Umbilical cord (tissue), 1 donor: ENCODE measurements at regions not wholly inside any gene's neighbourhood (a gene's known extent, or its start where the extent isn't known, plus 50 kb on each side); places are given as distances from the start of the nearest gene placed in this dataset.
A peak's percentile ranks its signal among the peaks of the same experiment; 100 is the strongest.
"Not testable (repeated sequence)": the region's sequence is repeated elsewhere in the genome, so short reads cannot be mapped to it uniquely, and the experiment has no call there.

Source experiments
- DNase-seq: peaks from one replicate; pipeline ENCODE4 v3.0.0-alpha.2; 2015; ENCODE audit warnings: low spot score

DNA sequence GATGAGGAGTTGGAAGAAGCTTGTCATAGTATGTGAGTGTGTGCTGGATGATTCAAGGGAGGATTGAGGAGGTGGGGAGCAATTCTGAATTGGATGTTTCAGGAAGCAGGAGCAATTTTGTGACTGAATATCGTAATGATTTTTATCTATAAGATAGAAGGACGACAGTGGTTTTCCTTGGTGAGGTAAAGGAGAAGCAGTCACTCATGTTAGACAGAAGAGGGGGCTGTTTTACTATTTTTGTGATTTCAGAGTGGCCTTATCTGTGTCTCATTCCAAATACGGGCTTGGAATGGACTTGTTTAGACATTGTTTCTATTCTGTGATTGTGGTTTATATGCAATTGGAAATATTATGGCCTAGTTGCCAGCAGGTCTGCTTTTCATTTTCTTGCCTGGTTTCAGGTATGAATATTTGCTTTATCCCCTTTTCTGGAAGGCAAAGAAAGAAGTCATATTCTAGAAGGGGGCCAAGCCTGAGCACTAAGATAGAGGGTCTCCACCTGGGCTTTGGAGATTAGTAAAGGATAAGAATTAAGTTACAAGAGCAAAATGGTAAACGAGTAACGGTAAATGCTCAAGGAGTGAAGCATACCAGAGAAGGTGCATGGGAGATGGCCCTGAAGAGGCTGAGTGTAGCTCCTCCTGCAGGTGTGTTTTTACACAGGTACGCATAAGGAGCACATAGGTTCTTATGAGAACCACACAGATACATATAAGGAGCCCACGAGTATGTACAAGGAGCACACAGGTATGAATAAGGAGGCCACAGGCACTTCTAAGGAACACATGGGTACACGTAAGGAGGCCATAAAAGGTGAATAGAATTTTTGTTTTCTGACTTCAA is 124.6 kb upstream of the KCNAB1 start:
- peak; percentile 17 for DNase-seq

DNA sequence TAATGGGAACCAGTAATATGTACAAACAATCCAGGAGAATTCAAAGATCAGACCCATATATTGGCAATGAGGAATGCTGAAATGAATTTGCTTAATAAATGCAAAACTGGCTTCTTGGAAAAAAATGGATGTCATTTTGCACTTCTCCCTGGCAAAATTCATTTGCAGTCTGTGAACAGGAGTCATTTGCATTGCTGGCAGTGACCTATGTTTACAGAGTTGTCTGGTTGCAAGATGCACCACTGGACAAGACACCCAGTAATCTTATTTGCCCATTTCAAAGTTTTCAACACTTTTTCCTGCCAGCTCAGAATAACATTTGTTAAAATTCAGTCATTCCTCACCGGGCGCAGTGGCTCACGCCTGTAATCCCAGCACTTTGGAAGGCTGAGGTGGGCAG is 123.5 kb upstream of the KCNAB1 start:
- no peak for DNase-seq

DNA sequence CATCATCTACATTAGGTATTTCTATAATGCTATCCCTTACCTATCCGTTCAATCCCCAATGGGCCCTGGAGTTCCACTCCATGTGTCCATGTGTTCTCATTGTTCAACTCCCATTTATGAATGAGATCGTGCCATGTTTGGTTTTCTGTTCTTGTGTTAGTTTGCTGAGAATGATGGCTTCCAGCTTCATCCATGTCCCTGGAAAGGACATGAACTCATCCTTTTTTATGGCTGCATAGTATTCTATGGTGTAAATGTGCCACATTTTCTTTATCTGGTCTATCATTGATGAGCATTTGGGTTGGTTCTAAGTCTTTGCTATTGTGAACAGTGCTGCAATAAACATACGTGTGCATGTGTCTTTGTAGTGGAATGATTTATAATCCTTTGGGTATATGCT is 122.2 kb upstream of the KCNAB1 start:
- DNase-seq, result not testable (repeated sequence)

DNA sequence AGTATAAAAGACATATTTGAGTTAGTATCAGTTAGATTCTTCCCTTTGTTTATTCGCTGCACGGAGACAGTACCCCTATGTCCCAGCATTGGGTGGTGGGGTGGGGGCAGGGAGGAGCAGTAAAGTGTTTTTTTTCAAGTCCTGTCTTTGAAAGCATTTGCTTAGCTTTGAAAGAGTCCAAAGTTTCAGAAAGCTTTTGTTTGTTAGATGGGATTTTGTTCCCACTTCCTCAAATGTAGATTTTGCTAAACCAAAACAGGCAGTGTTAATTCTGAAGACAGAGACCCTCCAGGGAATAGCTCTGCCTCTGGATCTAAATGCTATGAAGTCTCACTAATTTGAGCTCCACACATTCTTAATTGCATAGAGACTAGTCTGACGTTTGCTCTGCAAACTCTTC is 114.6 kb upstream of the KCNAB1 start:
- no peak for DNase-seq

DNA sequence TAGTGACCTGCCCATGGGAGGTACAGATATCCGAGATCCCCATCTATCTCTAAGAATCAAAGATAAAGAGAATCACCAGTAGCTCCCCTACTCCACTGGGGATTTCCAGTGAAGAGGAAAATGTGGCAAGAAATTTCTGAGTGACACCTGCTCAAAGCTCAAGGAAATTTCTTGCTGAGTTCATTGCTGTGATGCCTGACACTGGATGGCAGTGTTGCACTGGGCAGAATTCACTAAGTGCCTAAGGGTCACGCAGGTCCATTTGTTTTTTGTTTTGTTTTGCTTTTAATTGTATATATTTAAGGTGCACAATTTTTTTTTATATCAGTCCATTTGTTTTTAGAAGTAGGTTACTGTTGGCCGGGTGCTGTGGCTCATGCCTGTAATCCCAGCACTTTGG is 109.5 kb upstream of the KCNAB1 start:
- DNase-seq, result peak; percentile 32

DNA sequence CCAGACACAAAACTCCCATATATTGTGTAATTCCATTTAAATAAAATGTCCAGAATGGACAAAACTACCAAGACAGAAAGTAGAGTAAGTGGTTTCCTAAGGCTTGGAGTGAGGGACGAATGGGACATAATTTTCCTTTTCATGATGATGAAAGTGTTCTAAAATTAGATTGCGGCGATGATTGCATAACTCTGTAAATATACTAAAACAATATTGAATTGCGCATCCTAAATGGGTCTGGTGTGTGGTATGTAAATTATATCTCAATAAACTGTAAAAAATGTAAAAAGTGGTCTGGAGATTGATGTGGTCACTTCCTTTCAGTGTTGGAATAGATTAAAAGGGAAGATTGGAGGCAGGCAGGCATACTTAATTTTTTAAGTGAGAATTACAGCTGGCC is 105.9 kb upstream of the KCNAB1 start:
- no peak for DNase-seq

DNA sequence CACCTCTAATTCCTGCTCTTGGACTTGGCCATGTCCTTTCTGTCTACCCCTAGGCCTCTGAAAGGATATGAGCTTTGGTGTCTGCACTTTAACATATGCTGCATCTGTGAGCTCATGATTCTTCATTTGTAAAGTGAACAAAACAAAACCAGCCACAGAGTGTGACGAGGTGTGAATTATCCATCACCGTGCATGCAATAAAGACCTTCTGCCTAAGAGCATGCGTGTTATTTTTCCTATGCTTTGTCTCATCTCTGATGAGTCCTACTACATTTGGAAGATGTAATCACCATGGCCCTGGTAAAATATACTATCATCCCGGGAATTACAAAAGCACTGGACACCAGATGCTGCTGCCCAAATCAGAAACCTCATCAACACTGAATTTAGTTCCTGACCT is 103.5 kb upstream of the KCNAB1 start:
- peak; percentile 10 for DNase-seq

DNA sequence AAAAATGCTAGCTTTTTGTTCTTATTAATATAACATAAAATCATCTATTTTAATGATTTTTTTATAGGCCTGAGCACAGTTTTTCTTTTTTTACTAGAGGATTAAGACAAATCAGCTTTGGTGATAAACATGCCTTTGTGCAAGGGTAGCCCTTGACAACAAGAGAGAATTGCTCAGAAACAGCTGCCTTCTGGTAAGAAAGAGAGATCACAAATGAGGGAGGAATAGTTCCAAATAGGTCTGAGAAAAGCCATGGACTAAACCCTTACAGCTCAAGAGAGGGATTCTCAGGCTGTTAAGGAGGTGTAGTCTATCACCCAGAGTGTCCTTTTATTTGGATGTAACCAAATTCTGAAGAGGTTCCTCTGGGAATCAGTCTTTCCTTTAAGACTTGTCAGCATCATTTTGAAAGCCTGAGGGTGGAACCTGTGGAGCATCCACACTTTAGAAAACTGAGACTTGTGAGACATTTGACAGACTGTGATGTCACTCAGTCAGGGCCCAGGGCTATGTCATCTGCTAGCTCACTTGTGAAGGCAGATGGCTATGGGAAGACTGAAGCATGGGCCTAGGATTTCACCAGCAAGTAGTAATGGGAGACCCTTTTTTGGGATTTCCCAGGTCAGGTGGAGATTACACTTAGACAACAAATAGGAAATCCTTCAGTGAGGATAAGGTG is 102.9 kb upstream of the KCNAB1 start:
- DNase-seq, result peak; percentile 64

DNA sequence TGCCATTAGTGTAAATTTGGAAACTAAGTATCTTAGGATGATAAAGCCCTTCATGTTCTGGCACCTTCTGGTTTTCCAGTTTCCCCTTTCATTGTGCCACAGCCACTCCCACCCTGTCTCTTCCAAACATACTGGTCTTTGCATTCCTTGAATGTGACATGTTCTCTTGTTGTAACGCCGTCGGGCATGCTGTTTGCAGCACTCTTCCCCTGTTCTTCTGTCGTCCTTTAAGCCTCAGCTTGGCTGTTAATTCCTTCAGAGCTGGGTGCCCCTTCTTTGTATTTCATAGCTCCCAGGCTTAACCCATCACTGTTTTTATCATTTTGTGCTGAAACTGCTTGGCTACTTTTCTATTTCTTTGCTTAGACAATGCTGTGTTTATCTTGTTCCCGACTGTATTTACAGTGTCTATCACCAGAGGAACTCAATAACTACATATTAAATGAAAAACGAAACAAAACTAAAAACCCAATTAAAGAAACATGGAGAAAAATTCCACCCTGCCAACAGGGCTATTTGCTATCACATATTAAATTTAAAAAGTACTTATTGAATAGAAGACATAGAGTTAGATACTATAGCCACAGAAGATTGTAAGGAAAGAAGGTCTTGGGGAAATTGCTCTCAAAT is 95.4 kb upstream of the KCNAB1 start:
- peak; percentile 35 for DNase-seq

DNA sequence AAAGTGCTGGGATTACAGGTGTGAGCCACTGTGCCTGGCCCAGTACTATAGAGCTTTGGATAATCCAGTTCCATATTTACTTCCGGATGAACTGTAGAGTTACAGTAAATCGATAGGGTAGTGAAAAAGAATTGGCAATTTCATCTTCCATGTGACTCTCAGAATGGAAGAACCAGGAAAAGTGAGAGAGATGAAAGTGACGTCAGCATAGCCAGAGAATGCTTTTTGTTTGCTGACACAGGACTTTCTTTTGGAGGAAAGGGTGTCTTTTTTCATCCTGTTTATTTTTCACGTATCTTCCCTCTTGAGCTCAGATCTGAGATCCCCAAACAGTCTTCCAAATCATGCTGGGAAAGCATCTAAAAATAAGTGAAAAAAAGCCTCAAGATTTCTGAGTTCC is 91.2 kb upstream of the KCNAB1 start:
- DNase-seq, result no peak

DNA sequence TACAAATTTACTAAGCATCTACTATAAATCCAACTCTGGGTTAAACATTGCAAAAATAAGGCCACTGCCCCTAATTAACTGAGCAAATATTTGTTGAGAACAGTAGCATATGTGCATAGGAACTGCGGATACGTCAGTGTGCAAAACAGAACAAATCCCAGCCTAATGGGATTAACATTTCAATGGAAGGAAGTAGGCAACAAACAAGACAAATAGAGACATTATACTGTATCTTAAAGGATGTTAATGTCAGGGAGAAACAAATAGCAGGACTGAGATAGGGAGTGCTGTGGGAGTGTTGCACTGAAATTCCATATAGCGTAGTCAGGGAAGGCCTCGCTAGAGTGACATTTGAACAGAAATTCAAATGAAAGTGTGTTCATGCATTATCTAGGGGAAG is 89.7 kb upstream of the KCNAB1 start:
- DNase-seq, result no peak

DNA sequence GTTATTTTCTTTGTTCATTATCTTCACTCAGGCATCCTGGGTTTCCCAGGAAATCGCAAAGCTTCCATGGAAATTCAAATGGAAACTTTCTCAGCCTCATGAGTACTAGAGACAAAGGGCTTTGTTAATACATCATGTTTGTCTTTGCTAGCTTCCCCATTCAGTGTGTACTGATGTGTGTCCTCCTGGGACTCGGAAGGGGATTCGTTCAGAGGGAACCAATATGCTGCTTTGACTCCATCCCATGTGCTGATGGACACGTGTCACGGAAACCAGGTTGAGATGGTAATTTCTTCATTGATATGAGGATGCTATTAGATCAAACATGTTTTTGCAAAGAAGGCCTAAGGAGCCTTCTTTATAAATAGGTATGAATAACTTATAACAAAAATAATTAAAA is 87.0 kb upstream of the KCNAB1 start:
- DNase-seq, result no peak

DNA sequence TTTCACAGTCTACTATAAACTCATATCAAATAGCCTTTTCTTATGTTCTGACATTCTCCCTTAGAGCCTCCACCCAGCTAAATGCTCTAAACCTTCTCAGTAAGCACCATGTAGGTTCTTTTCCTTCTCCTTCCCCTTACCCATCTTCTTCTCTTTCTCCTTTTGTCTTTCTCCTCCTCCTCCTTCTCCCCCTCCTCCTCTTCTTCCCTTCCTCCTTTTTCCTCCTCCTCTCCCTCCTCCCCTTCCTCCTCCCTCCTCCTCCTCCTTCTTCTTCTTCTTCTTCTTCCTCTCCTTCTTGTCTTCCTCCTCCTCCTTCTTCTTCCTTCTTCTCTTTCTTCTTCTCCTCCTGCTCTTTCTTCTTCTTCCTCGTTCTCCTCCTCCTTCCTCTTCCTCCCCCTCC is 85.2 kb upstream of the KCNAB1 start:
- DNase-seq, result no peak

DNA sequence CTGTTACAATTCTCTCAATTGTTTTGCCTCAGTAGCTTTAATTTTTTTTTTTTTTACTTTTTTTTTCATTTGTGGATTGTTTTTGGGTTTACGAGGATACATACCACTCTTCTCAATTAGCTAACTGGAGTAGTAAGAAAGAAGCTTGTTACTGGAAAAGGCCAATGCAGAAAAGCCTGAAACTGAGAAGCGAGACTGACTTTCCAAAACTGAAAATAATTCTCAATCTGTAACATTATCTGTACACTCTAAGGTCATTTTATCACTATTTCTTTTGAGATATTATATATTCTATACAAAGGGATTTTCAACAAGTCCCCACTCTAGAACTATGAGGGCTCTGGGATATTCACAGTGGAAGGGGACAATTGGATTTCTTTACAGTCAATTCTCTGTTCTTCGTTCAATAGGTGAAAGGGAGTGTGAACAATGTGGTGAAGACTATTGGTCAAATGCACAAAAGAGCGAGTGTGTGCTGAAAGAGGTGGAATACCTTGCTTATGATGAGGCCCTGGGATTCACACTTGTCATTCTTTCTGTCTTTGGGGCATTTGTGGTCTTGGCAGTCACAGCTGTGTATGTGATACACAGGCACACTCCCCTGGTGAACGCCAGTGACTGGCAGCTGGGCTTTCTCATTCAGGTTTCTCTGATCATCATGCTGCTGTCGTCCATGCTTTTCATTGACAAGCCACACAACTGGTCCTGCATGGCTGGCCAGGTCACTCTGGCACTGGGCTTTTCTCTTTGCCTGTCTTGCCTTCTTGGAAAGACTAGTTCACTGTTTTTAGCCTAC is 83.9 kb upstream of the KCNAB1 start:
- no peak for DNase-seq

DNA sequence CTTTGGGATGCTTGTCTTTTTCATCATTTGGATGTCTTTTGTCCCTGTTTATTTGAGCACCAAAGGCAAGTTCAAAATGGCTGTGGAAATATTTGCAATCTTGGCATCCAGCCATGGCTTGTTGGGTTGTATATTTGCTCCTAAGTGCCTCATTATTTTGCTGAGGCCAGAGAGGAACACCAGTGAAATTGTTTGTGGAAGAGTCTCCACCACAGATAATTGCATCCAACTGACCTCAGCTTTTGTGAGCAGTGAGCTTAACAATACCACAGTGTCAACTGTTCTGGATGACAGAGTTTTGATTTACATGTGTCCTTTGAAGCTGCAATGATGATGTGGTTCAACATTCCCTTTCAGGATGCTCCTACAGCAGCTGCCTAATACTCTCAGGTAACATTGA is 83.0 kb upstream of the KCNAB1 start:
- no peak for DNase-seq

DNA sequence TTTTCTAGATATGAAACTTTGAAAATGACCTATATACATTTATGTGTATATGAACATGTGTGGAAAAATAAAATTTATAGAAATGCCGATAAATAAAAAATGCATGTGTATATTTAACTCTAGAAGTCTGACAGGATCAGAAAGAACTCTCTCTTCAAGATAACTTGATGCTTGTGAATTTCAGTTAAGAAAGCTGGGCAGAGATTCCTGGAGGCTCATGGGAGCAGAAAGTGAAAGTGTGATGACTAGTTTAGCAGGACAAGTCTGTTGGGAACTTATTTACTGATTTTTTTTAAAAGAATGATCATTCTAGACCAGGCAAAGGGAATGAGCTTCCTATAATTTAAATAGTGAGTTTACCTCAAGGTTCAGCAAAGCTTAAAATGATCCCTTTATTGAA is 81.5 kb upstream of the KCNAB1 start:
- DNase-seq, result no peak

DNA sequence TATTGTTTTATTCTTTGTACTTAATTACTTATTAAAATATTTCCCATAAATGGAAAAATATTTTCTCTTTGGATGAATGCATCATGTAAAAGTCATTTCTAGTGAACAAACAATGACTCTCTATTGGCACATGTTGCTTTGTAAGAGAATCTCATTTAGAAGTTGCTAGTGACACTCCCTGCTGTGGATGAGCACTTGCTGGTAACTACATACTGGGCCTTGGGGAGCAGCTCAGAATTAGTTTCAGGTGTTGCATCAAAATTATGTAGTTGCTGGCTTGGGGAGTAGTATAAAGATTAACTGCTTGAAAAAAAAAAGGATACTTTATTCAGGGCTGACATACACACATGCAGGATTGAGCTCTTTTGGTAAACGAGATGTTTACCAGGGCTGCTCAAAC is 80.3 kb upstream of the KCNAB1 start:
- no peak for DNase-seq

DNA sequence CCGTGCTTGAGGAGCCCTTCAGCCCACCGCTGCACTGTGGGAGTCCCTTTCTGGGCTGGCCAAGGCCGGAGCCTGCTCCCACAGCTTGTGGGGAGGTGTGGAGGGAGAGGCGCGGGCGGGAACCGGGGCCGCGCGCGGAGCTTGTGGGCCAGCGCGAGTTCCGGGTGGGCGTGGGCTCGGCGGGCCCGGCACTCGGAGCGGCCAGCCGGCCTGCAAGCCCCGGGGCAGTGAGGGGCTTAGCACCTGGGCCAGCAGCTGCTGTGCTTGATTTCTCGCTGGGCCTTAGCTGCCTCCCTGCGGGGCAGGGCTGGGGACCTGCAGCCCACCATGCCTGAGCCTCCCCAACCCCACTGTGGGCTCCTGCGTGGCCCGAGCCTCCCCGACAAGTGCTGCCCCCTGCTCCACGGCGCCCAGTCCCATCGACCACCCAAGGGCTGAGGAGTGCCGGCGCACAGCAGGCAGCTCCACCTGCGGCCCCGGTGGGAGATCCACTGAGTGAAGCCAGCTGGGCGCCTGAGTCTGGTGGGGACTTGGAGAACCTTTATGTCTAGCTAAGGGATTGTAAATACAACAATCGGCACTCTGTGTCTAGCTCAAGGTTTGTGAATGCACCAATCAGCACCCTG is 79.0 kb upstream of the KCNAB1 start:
- DNase-seq, result not testable (repeated sequence)

DNA sequence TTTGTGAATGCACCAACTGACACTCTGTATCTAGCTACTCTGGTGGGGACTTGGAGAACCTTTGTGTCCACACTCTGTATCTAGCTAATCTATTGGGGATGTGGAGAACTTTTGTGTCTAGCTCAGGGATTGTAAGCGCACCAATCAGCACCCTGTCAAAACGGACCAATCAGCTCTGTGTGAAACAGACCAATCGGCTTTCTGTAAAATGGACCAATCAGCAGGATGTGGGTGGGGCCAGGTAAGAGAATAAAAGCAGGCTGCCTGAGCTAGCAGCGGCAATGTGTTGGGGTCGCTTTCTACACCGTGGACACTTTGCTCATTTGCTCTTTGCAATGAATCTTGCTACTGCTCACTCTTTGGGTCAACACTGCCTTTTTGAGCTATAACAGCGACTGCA is 78.5 kb upstream of the KCNAB1 start:
- not testable (repeated sequence) for DNase-seq

DNA sequence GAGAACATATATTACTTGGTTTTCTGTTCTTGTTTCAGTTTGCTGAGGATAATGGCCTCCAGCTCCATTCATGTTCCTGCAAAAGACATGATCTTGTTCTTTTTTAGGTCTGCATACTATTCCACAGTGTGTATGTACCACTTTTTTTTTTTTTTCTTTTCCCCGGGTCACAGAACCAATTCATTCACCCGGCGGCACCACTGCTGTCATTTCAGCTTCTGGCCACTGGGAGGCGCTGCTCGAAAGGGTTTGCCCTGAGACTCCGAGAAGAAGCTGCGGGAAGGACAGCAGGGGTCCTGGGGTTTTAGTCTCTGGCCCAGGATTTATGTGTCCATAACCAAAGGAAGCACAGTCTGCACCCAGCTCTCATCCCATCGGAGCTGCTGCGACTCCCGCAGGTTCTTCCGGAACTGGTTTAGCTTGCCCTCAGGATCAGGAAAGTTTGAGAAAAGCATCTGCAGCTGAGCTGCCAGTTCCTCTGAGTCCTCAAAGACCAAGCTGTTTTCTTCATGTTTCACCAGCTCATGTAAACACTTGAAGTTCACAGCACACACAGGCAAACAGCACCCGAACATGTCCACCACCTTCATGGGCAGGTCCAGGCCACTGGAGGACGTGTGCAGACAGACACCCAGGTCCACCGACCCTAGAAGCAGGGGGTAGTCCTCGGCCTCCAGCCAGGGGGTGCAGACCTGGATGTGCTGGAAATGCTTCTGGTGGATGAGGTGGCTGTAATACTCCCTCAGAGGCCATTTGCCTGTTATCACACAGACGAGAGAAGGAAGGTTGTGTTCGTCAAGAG is 76.3 kb upstream of the KCNAB1 start:
- peak; percentile 12 for DNase-seq

DNA sequence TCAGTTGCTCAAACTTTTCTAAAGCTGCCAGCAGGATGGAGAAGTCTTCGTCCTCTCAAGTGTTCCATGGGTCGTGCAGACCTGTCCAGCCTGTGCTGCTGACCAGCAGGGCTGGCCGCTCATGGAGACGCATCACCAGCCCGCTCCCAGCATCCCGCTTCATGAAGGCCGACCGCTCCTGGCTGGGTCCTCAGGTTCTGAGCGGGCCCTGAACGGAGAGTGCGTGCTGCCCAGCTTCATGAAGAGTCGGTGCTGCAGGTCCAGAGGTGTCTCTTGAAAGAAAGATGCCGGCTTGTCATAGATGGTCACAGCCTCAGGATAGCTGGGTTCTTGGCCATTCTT is 75.8 kb upstream of the KCNAB1 start:
- DNase-seq, result no peak
